Lung microvascular endothelial cell (primary cell): ENCODE measurements at regions not wholly inside any gene's neighbourhood (a gene's known extent, or its start where the extent isn't known, plus 50 kb on each side); places are given as distances from the start of the nearest gene placed in this dataset.
A peak's percentile ranks its signal among the peaks of the same experiment; 100 is the strongest.

ENCODE experiments used
- DNase-seq, 2 donors: peaks; one replicate each; pipeline versions ENCODE4 v3.0.0 to v3.0.0-alpha.2; 2010; ENCODE audit warnings: low read depth in 2 of 2

GRCh38 chr10:111131168-111131799 is 54.5 kb downstream of the ADRA2A start:
- DNase-seq, result no peak

- DNase-seq, result no peak
These were observed 60.2 kb downstream of the ADRA2A start for GRCh38 chr10:111137007-111137406.

- DNase-seq, result no peak
These were observed 60.8 kb downstream of the ADRA2A start for GRCh38 chr10:111137587-111137986.

- DNase-seq, result no peak
These were observed 61.7 kb downstream of the ADRA2A start for GRCh38 chr10:111138544-111138943.

- DNase-seq, result no peak
These were observed 62.7 kb downstream of the ADRA2A start for GRCh38 chr10:111139567-111139966.

- DNase-seq, result no peak
These were observed 65.4 kb downstream of the ADRA2A start for GRCh38 chr10:111142092-111142768.

- DNase-seq, result no peak
These were observed 69.3 kb downstream of the ADRA2A start for GRCh38 chr10:111146025-111146640.

- no peak for DNase-seq
These were observed 71.2 kb downstream of the ADRA2A start for GRCh38 chr10:111148025-111148424.

- DNase-seq, result no peak
These were observed 71.6 kb downstream of the ADRA2A start for GRCh38 chr10:111148440-111148839.

- DNase-seq, result no peak
These were observed 73.9 kb downstream of the ADRA2A start for GRCh38 chr10:111150691-111151090.

- DNase-seq, result no peak
These were observed 74.9 kb downstream of the ADRA2A start for GRCh38 chr10:111151595-111152307.

- no peak for DNase-seq
These were observed 79.9 kb downstream of the ADRA2A start for GRCh38 chr10:111156754-111157153.

- no peak for DNase-seq
These were observed 81.8 kb downstream of the ADRA2A start for GRCh38 chr10:111158595-111158994.

- no peak for DNase-seq
These were observed 84.5 kb downstream of the ADRA2A start for GRCh38 chr10:111161109-111161874.

GRCh38 chr10:111171183-111171582 is 94.4 kb downstream of the ADRA2A start:
- DNase-seq, result no peak

GRCh38 chr10:111175787-111176186 is 99.0 kb downstream of the ADRA2A start:
- DNase-seq, result peak in 1 of 2 donors; percentile 4

GRCh38 chr10:111177379-111177778 is 100.5 kb downstream of the ADRA2A start:
- DNase-seq, result no peak

GRCh38 chr10:111179514-111179913 is 102.7 kb downstream of the ADRA2A start:
- no peak for DNase-seq

GRCh38 chr10:111186358-111186757 is 109.5 kb downstream of the ADRA2A start:
- no peak for DNase-seq

GRCh38 chr10:111187096-111187495 is 110.3 kb downstream of the ADRA2A start:
- DNase-seq, result no peak

- DNase-seq, result no peak
These were observed 122.8 kb downstream of the ADRA2A start for GRCh38 chr10:111199587-111199986.
